ENCODE measurements at regions not wholly inside any gene's neighbourhood (a gene's known extent, or its start where the extent isn't known, plus 50 kb on each side); places are given as distances from the start of the nearest gene placed in this dataset.

GRCh38 chr5:92969191-92969780, 611.7 kb downstream of the NR2F1-AS1 start:
- TF ChIP-seq CTCF (IDR thresholded peaks at IDR 0.05) = no peak
- Histone ChIP-seq H3K9me3 (no peaks in the 10 kb centered on the region), H3K27me3 (no peaks in the 10 kb centered on the region), H3K27ac (no peak overlapping the region), H3K4me3 (no peak overlapping the region), H3K36me3 (no peaks in the 10 kb centered on the region), H3K4me1 (no peaks in the 10 kb centered on the region)
- intact Hi-C loops (cut with DNase I; ENCODE audit: low total_unique reads) = no loop called here
- no peak for DNase-seq

- DNase-seq = no peak
- Histone ChIP-seq H3K4me3 (no peak overlapping the region), H3K9me3 (no peaks in the 10 kb centered on the region), H3K36me3 (no peaks in the 10 kb centered on the region), H3K27me3 (no peaks in the 10 kb centered on the region), H3K27ac (no peak overlapping the region), H3K4me1 (no peaks in the 10 kb centered on the region)
- no peak for TF ChIP-seq CTCF (IDR thresholded peaks at IDR 0.05)
- intact Hi-C loops (cut with DNase I; ENCODE audit: low total_unique reads) = no loop called here
These were observed 617.2 kb downstream of the NR2F1-AS1 start for GRCh38 chr5:92963800-92964199.

GRCh38 chr5:92962752-92963151, 618.3 kb downstream of the NR2F1-AS1 start:
- Histone ChIP-seq H3K4me1 (no peaks in the 10 kb centered on the region), H3K27me3 (no peaks in the 10 kb centered on the region), H3K27ac (no peak overlapping the region), H3K4me3 (no peak overlapping the region), H3K9me3 (no peaks in the 10 kb centered on the region), H3K36me3 (no peaks in the 10 kb centered on the region)
- intact Hi-C loops (cut with DNase I; ENCODE audit: low total_unique reads) = no loop called here
- no peak for TF ChIP-seq CTCF (IDR thresholded peaks at IDR 0.05)
- no peak for DNase-seq

GRCh38 chr5:92956886-92957285, 624.1 kb downstream of the NR2F1-AS1 start:
- H3K4me3 ChIP-seq = no peak overlapping the region
- peaks cover 0 to 3% (median 3%) of the 10 kb centered on the region in 3 donors for H3K9me3 ChIP-seq
- TF ChIP-seq CTCF (IDR thresholded peaks at IDR 0.05) = no peak
- no peaks in the 10 kb centered on the region for H3K36me3 ChIP-seq
- intact Hi-C loops (cut with DNase I; ENCODE audit: low total_unique reads) = no loop called here
- H3K4me1 ChIP-seq = no peaks in the 10 kb centered on the region
- no peaks in the 10 kb centered on the region for H3K27me3 ChIP-seq
- DNase-seq = no peak
- no peak overlapping the region for H3K27ac ChIP-seq

- no peak for DNase-seq
- Histone ChIP-seq H3K4me3 (no peak overlapping the region), H3K9me3 (peaks cover 0 to 16% (median 7%) of the 10 kb centered on the region in 3 donors), H3K36me3 (no peaks in the 10 kb centered on the region), H3K27ac (no peak overlapping the region), H3K27me3 (no peaks in the 10 kb centered on the region), H3K4me1 (no peaks in the 10 kb centered on the region)
- no peak for TF ChIP-seq CTCF (IDR thresholded peaks at IDR 0.05)
- intact Hi-C loops (cut with DNase I; ENCODE audit: low total_unique reads) = no loop called here
These were observed 628.8 kb downstream of the NR2F1-AS1 start for GRCh38 chr5:92952243-92952642.

GRCh38 chr5:92951746-92952145, 629.3 kb downstream of the NR2F1-AS1 start:
- no peak overlapping the region for H3K4me3 ChIP-seq
- TF ChIP-seq CTCF (IDR thresholded peaks at IDR 0.05) = no peak
- H3K27me3 ChIP-seq = no peaks in the 10 kb centered on the region
- no peaks in the 10 kb centered on the region for H3K36me3 ChIP-seq
- no peak overlapping the region for H3K27ac ChIP-seq
- intact Hi-C loops (cut with DNase I; ENCODE audit: low total_unique reads) = no loop called here
- H3K9me3 ChIP-seq = peaks cover 0 to 16% (median 7%) of the 10 kb centered on the region in 3 donors
- no peaks in the 10 kb centered on the region for H3K4me1 ChIP-seq
- DNase-seq = no peak

All from tibial artery (tissue), 4 donors.